ENCODE measurements at regions not wholly inside any gene's neighbourhood (a gene's known extent, or its start where the extent isn't known, plus 50 kb on each side); places are given as distances from the start of the nearest gene placed in this dataset.

DNA sequence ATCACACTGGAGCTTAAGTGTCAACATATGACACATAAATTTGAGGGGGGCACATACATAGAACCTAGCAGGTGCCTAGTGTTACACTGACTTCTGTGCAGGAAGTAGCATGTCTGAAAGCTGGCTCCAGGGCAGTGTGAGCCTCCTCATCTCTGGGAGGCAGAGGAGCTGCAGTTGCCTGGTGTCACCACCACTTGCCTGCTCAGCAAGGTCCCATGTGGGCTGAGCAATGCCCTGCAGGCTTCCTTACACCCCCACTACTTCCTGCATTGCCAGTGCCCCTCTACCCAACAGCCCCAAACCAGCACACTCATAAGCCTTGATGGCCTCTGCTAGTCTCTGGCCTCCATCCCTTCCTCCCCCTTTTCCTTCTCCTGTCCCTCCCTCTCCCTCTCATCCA, 165.8 kb downstream of the BUD13 start:
- TF ChIP-seq EZH2 (IDR thresholded peaks at IDR 0.05; ENCODE audit: insufficient read depth, poor library complexity, severe bottlenecking), result no peak
- no peak for TF ChIP-seq EZH2phosphoT487 (IDR thresholded peaks at IDR 0.05; ENCODE audit: insufficient read depth, low read depth)

Data from GM23248 (cell line).